ENCODE measurements at regions not wholly inside any gene's neighbourhood (a gene's known extent, or its start where the extent isn't known, plus 50 kb on each side); places are given as distances from the start of the nearest gene placed in this dataset.

DNA sequence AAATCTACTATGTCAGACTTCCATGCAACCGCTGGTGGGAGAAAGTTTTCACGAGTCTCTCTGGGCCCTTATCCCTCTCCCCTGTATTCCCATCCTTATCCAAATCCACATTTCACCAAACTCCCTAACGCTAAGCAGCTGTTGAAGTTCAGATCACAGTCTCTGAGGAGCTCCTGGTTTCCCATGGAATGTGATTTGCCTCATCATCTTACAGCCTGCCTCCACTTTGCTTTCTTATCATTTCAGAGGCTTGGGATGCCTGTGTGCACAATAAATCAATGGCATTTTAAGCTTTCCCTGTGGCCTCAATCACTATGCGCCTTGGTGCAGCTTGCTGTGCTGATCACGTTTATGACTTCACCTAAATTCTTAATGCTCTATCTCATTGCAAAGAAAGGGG lies 352.4 kb upstream of the FAT3 start:
- H3K27ac ChIP-seq (ENCODE audit: low read depth, low read length) = no peak overlapping the region
- no peak overlapping the region for H3K9ac ChIP-seq (ENCODE audit: low read length)
- H3K27me3 ChIP-seq (ENCODE audit: control insufficient read depth, insufficient read depth, low read length) = no peaks in the 10 kb centered on the region

DNA sequence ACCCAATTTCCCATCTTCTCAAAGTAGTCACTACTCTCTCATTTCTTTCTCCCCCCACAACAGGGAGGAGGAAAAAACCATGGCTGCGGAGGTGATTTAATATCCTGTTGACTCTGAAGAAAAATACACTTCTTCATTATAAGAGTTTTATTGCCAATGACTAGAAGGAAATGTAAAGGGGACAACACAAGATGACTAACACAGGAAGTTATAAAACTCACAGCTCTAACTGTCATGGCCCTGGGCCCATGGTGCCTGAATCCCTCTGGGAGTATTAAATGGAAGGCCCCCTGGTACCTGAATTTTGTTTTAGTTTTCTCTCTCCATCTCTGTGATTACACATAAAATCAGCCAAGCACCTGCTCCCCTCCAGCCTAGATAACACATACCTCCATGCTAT lies 352.8 kb upstream of the FAT3 start:
- Histone ChIP-seq H3K36me3 (ENCODE audit: control insufficient read depth, insufficient read depth, low read length) (no peaks in the 10 kb centered on the region), H3K9ac (ENCODE audit: low read length) (no peak overlapping the region), H3K4me1 (ENCODE audit: control insufficient read depth, insufficient read depth, low read length) (peaks cover 5% of the 10 kb centered on the region), H3K27me3 (ENCODE audit: control insufficient read depth, insufficient read depth, low read length) (no peaks in the 10 kb centered on the region), H3K27ac (ENCODE audit: low read depth, low read length) (no peak overlapping the region), H3K4me3 (ENCODE audit: low read length) (no peak overlapping the region)

More for the DNA sequence above, 352.4 kb upstream of the FAT3 start:
- H3K4me1 ChIP-seq (ENCODE audit: control insufficient read depth, insufficient read depth, low read length) = peaks cover 5% of the 10 kb centered on the region
- no peak overlapping the region for H3K4me3 ChIP-seq (ENCODE audit: low read length)
- no peaks in the 10 kb centered on the region for H3K36me3 ChIP-seq (ENCODE audit: control insufficient read depth, insufficient read depth, low read length)

DNA sequence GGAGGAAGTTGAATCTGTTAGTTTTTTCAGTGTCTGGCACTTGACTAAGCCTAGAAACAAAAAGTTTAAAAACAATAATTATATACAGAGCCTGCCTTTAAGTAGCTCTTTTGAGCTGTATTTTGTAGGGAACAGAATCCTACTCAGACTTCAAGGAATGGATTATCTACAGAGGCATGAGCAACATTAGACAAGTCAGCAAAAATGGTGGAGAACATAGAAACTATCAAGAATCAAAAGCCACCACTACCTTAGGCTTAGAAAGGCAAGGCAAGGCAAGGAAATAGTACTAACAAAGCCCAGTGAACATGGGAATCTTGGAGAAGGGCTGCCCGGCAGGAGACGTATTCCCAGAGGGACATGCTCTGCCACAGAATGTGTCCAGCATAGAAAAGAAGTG lies 353.6 kb upstream of the FAT3 start:
- no peak overlapping the region for H3K4me3 ChIP-seq (ENCODE audit: low read length)
- no peaks in the 10 kb centered on the region for H3K27me3 ChIP-seq (ENCODE audit: control insufficient read depth, insufficient read depth, low read length)
- H3K9ac ChIP-seq (ENCODE audit: low read length) = no peak overlapping the region
- peaks cover 5% of the 10 kb centered on the region for H3K4me1 ChIP-seq (ENCODE audit: control insufficient read depth, insufficient read depth, low read length)
- H3K27ac ChIP-seq (ENCODE audit: low read depth, low read length) = no peak overlapping the region
- H3K36me3 ChIP-seq (ENCODE audit: control insufficient read depth, insufficient read depth, low read length) = no peaks in the 10 kb centered on the region

DNA sequence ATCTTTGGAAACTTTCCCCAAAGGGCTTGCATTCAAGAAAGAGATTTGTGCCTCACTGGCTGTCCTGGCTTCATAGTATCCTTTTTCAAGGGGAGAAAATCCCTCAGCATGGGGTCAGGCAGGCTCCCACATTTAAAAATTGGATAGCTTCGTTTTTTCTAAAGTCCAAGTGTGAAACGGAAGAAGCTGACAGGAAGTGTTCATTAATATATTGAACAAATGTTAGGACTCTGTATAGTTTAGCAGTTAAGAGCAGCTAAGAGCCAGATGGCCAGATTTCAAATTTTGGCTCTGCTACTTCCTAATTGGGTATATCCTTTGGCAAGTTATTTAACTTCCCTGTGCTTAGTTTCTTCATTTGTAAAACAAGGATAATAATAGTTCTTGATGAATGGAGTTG lies 354.9 kb upstream of the FAT3 start:
- no peak overlapping the region for H3K4me3 ChIP-seq (ENCODE audit: low read length)
- H3K36me3 ChIP-seq (ENCODE audit: control insufficient read depth, insufficient read depth, low read length) = no peaks in the 10 kb centered on the region
- no peaks in the 10 kb centered on the region for H3K27me3 ChIP-seq (ENCODE audit: control insufficient read depth, insufficient read depth, low read length)
- H3K27ac ChIP-seq (ENCODE audit: low read depth, low read length) = no peak overlapping the region
- H3K4me1 ChIP-seq (ENCODE audit: control insufficient read depth, insufficient read depth, low read length) = peaks cover 5% of the 10 kb centered on the region
- no peak overlapping the region for H3K9ac ChIP-seq (ENCODE audit: low read length)

DNA sequence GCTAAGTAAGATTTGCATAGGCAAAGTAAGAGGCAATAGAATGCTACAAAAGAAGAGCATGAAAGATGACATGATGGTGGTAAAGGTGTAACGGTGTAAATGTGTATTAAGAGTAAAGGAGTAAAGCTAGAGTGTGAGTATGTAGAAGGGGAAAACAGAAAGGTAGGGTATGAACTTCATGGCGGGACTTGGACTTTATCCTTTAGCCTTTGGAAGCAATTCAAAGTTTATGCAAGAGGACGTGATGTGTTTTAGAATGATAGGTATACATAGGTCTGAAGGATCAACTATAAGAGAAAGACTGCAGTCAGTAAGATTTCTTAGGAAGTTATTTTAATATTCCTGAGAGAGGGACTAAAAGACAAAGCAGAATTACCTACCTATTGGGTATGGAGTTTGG lies 358.0 kb upstream of the FAT3 start:
- no peaks in the 10 kb centered on the region for H3K36me3 ChIP-seq (ENCODE audit: control insufficient read depth, insufficient read depth, low read length)
- no peaks in the 10 kb centered on the region for H3K27me3 ChIP-seq (ENCODE audit: control insufficient read depth, insufficient read depth, low read length)
- no peak overlapping the region for H3K27ac ChIP-seq (ENCODE audit: low read depth, low read length)
- H3K4me3 ChIP-seq (ENCODE audit: low read length) = no peak overlapping the region
- H3K9ac ChIP-seq (ENCODE audit: low read length) = no peak overlapping the region
- H3K4me1 ChIP-seq (ENCODE audit: control insufficient read depth, insufficient read depth, low read length) = peaks cover 5% of the 10 kb centered on the region

DNA sequence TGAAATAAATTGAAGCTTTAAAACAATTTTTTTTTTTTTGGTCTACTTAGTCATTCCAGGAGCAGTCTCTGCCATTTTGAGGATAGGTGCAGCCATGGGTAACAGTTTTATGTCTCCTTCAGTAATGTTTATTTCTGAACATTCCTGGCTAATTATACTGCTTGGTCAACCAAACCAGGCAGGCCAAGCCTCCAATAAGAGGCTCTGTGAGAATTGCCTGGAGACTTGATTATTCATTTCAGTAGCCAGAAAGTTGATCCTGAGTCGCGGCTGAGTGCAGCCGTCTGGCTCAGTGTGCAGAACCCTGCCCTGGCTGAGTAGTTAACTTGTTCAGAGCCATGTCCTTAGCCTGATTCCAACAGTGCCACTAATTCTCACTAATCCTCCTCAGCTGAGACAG lies 364.0 kb upstream of the FAT3 start:
- Histone ChIP-seq H3K4me3 (ENCODE audit: low read length) (no peak overlapping the region), H3K9ac (ENCODE audit: low read length) (no peak overlapping the region), H3K27me3 (ENCODE audit: control insufficient read depth, insufficient read depth, low read length) (no peaks in the 10 kb centered on the region), H3K4me1 (ENCODE audit: control insufficient read depth, insufficient read depth, low read length) (no peaks in the 10 kb centered on the region), H3K36me3 (ENCODE audit: control insufficient read depth, insufficient read depth, low read length) (no peaks in the 10 kb centered on the region), H3K27ac (ENCODE audit: low read depth, low read length) (no peak overlapping the region)

DNA sequence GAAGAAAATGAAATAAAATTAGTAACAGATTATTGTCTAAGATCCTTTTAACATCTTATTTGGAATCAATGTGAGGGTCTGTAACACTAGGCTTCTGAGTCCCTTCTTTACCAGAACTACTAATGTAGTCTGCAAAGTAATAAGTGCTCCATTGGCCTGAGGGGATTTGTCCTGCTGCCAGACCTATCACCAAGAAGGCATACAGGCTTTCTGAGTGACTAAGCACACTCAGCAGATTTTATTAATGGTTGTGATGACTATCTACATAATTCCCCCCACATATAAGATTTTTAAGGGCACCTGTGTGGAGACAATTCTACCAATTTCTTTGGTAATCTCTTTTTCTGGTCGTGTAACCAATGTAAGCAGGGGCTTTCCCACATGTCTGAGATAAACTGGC lies 365.0 kb upstream of the FAT3 start:
- no peaks in the 10 kb centered on the region for H3K27me3 ChIP-seq (ENCODE audit: control insufficient read depth, insufficient read depth, low read length)
- H3K9ac ChIP-seq (ENCODE audit: low read length) = no peak overlapping the region
- no peaks in the 10 kb centered on the region for H3K4me1 ChIP-seq (ENCODE audit: control insufficient read depth, insufficient read depth, low read length)
- H3K4me3 ChIP-seq (ENCODE audit: low read length) = no peak overlapping the region
- H3K27ac ChIP-seq (ENCODE audit: low read depth, low read length) = no peak overlapping the region
- no peaks in the 10 kb centered on the region for H3K36me3 ChIP-seq (ENCODE audit: control insufficient read depth, insufficient read depth, low read length)

DNA sequence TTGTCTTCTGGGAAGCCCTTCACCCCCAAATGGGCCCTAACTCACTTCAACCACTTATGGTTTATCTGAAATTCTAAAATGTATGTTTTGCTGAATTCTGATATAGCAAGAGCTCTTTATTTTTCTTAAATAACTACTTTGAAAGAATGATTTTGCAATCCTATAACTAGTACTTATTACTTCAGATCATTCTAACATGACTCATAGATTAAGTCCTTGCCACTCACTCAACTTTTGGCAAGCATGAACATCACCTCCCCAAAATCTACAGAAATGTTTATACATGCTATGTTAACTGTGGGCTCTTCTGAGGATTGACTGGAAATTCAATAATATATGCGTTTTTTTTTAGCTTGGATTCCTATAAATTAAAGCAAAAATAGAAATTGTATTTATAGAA lies 367.4 kb upstream of the FAT3 start:
- Histone ChIP-seq H3K27me3 (ENCODE audit: control insufficient read depth, insufficient read depth, low read length) (no peaks in the 10 kb centered on the region), H3K4me3 (ENCODE audit: low read length) (no peak overlapping the region), H3K27ac (ENCODE audit: low read depth, low read length) (no peak overlapping the region), H3K4me1 (ENCODE audit: control insufficient read depth, insufficient read depth, low read length) (no peaks in the 10 kb centered on the region), H3K9ac (ENCODE audit: low read length) (no peak overlapping the region), H3K36me3 (ENCODE audit: control insufficient read depth, insufficient read depth, low read length) (no peaks in the 10 kb centered on the region)

DNA sequence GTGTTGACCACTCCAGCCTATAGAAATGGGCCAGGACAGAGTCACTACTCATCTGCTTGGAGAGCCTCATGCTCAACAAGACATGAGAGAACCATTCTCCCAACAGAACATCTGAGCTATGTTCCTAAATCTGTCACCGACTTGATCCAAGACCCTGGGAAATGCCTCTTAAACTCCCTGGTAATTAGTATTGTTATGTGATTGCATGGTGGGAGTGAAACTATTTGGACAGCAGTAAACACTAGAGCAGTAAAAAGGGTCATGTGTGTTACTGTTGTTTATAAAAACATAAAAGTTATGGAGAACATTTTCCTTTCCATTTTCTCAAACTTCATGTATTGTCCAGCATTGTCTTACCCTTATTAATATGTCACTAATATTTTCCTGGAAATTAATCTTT lies 369.8 kb upstream of the FAT3 start:
- Histone ChIP-seq H3K4me1 (ENCODE audit: control insufficient read depth, insufficient read depth, low read length) (no peaks in the 10 kb centered on the region), H3K27me3 (ENCODE audit: control insufficient read depth, insufficient read depth, low read length) (no peaks in the 10 kb centered on the region), H3K9ac (ENCODE audit: low read length) (no peak overlapping the region), H3K4me3 (ENCODE audit: low read length) (no peak overlapping the region), H3K27ac (ENCODE audit: low read depth, low read length) (no peak overlapping the region), H3K36me3 (ENCODE audit: control insufficient read depth, insufficient read depth, low read length) (no peaks in the 10 kb centered on the region)

DNA sequence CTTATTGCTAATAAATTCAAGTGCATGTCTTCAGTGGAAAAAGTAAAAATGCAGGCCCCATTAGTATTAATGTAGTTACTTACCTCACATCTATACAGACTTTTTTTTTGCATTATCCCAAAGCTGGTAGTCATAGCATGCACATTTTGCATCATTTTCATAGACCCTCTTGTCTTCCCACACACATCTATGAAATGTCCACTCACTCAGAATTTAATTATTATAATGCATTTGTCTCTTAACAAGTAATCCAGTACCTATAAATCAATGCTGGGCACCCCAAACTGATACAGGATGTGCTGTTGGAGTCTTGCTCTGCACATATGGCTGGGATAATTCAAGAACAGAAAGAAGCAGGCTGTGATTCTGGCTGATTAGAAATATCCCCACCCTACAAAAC lies 370.4 kb upstream of the FAT3 start:
- Histone ChIP-seq H3K4me1 (ENCODE audit: control insufficient read depth, insufficient read depth, low read length) (no peaks in the 10 kb centered on the region), H3K27me3 (ENCODE audit: control insufficient read depth, insufficient read depth, low read length) (no peaks in the 10 kb centered on the region), H3K9ac (ENCODE audit: low read length) (no peak overlapping the region), H3K27ac (ENCODE audit: low read depth, low read length) (no peak overlapping the region), H3K36me3 (ENCODE audit: control insufficient read depth, insufficient read depth, low read length) (no peaks in the 10 kb centered on the region), H3K4me3 (ENCODE audit: low read length) (no peak overlapping the region)

DNA sequence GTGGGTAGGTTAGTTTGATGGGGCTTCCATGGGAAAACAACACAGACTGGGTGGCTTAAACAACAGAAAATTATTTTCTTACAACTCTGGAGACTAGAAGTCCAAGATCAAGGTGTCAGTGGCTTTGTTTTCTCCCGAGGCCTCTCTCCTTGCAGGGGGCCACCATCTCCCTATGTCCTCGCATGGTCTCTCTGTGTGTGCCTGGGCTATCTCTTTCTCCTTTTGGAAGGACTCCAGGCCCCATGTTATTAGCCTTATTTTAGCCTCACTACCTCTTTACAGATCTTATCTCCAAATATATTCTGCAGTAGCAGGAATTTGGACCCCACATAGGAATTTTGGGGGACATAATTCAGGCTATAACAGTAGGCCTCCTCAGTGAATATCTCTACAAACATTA lies 372.7 kb upstream of the FAT3 start:
- Histone ChIP-seq H3K9ac (ENCODE audit: low read length) (no peak overlapping the region), H3K4me1 (ENCODE audit: control insufficient read depth, insufficient read depth, low read length) (no peaks in the 10 kb centered on the region), H3K27me3 (ENCODE audit: control insufficient read depth, insufficient read depth, low read length) (no peaks in the 10 kb centered on the region), H3K4me3 (ENCODE audit: low read length) (no peak overlapping the region), H3K36me3 (ENCODE audit: control insufficient read depth, insufficient read depth, low read length) (no peaks in the 10 kb centered on the region), H3K27ac (ENCODE audit: low read depth, low read length) (no peak overlapping the region)

DNA sequence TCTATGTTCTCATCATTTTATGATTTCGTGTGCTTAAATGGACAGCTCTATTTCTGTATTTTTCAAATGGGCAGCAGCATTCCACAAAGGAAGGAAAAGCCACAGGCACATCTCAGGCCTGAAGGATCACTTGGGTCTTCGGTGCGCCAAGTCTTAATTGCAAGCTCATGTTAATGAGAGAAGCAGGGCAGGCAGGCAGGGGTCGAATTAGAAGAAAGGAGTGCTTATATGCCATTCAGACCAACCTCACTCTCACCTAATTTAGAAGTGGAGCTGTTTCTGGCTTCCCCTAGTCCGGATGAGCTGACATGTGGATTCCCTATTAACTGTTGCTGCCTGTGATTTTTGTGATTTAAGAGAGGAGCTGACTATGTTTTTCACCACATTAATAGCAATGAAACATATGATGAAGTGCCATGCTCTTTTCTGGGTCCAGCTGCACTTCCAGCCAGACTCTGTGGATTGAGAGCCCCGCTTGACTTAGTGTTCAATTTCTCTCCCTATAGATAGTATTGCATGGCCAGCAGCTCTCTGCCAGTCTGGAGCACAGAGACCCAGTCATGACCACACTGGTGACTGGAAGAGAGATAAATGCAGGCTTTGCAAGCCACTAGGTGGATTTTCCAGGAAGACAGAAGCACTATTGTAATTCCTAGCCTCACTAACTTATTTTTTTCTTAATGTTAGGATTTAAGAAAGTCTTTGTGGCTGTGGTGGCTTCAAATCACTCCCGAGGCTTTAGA lies 373.9 kb upstream of the FAT3 start:
- Histone ChIP-seq H3K27ac (ENCODE audit: low read depth, low read length) (no peak overlapping the region), H3K9ac (ENCODE audit: low read length) (no peak overlapping the region), H3K27me3 (ENCODE audit: control insufficient read depth, insufficient read depth, low read length) (no peaks in the 10 kb centered on the region), H3K4me3 (ENCODE audit: low read length) (no peak overlapping the region), H3K4me1 (ENCODE audit: control insufficient read depth, insufficient read depth, low read length) (no peaks in the 10 kb centered on the region), H3K36me3 (ENCODE audit: control insufficient read depth, insufficient read depth, low read length) (no peaks in the 10 kb centered on the region)

DNA sequence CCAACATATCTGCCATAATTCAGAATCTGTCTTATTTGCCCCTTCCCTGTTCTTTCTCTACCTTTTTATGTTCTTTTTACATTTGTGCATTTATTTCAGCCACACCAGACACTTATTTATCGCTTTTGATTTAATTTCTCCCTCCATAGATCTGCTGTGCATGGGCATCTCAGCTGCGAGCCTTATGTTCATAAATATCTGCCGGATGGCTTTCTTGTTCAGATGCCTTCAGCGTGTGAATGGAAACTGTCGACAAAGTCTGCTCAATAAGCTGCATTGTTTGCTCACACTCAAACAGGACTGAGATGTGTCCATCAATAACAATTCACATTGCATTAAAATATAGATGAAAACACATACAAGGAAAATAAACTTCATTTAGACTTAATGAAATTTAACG lies 374.6 kb upstream of the FAT3 start:
- Histone ChIP-seq H3K4me1 (ENCODE audit: control insufficient read depth, insufficient read depth, low read length) (no peaks in the 10 kb centered on the region), H3K36me3 (ENCODE audit: control insufficient read depth, insufficient read depth, low read length) (no peaks in the 10 kb centered on the region), H3K27ac (ENCODE audit: low read depth, low read length) (no peak overlapping the region), H3K27me3 (ENCODE audit: control insufficient read depth, insufficient read depth, low read length) (no peaks in the 10 kb centered on the region), H3K4me3 (ENCODE audit: low read length) (no peak overlapping the region), H3K9ac (ENCODE audit: low read length) (no peak overlapping the region)

Measured in rectal smooth muscle tissue (tissue), 1 donor.